ENCODE measurements at regions not wholly inside any gene's neighbourhood (a gene's known extent, or its start where the extent isn't known, plus 50 kb on each side); places are given as distances from the start of the nearest gene placed in this dataset.

DNA sequence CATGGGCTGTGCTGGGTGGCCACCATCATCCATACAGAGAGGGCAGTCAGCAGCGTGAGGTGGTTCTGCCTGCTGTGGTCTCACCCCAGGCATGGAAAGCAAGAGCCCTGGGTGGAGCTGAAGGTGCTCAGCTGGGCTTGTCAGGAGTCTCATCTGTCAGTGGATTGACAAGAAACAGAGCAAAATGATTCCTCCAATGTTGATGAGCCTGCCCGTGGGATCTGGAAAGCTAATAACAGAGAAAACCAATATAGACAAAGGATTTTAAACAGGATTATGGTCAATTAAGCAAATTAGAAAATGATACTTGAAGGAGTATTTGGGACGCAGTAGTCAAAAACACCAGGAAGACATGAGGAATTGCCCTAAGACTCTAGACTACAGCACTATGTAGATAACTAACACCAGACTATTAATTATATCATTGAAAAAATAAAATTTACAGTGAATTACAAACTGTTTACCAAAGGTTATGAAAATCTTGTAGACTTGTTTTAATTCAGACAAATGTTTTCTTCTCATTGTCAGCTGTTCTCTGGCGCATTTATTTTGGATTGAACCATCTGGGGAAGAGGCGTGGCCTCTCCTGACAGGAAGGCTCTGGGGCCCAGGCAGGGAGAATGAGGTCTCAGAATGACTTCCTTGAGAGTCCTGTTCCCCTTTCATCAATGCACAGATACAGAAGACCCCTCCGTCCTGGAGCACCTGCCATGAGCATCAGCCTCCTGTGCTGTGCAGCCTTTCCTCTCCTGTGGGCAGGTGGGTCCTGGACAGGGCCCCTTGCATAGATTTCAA lies 211.2 kb upstream of the PRSS58 start:
- TF ChIP-seq POLR2AphosphoS5 (IDR thresholded peaks at IDR 0.05) = no peak
- TF ChIP-seq, protein P1, sequence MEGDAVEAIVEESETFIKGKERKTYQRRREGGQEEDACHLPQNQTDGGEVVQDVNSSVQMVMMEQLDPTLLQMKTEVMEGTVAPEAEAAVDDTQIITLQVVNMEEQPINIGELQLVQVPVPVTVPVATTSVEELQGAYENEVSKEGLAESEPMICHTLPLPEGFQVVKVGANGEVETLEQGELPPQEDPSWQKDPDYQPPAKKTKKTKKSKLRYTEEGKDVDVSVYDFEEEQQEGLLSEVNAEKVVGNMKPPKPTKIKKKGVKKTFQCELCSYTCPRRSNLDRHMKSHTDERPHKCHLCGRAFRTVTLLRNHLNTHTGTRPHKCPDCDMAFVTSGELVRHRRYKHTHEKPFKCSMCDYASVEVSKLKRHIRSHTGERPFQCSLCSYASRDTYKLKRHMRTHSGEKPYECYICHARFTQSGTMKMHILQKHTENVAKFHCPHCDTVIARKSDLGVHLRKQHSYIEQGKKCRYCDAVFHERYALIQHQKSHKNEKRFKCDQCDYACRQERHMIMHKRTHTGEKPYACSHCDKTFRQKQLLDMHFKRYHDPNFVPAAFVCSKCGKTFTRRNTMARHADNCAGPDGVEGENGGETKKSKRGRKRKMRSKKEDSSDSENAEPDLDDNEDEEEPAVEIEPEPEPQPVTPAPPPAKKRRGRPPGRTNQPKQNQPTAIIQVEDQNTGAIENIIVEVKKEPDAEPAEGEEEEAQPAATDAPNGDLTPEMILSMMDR (IDR thresholded peaks at IDR 0.05) = no peak

Data from breast epithelium (tissue), 3 donors.